WTC11 (cell line): ENCODE measurements at regions not wholly inside any gene's neighbourhood (a gene's known extent, or its start where the extent isn't known, plus 50 kb on each side); places are given as distances from the start of the nearest gene placed in this dataset.

ENCODE experiments used
- ATAC-seq: fragments of 200-7000 bp; cut with Tn5 transposase; 2 replicates; pipeline ENCODE4 v1.10.0; 2021; ENCODE audit warnings: mild to moderate bottlenecking, moderate library complexity
- CTCF ChIA-PET: fragments of 300-600 bp; sonication (Branson Sonifier 250); formaldehyde crosslinking; loops from one replicate; lab custom pipeline; 2021; ENCODE audit warnings: antibody characterized with exemption; lab: Charles Lee
- POLR2A ChIA-PET: fragments of 350-600 bp; sonication (Branson Sonifier 250); formaldehyde crosslinking; loops from one replicate; lab custom pipeline; 2021; ENCODE audit warnings: antibody characterized with exemption; lab: Charles Lee
- DNase-seq: peaks from one replicate; pipeline ENCODE4 v3.0.0; 2021; ENCODE audit warnings: low spot score
- H3K27ac Mint-ChIP-seq: 2 replicates; pipeline ENCODE4 v1.8.0; 2021; ENCODE audit warnings: mixed read lengths
- H3K27me3 Mint-ChIP-seq: 2 replicates; pipeline ENCODE4 v1.8.0; 2021; ENCODE audit warnings: low read depth, mild to moderate bottlenecking, moderate library complexity, mixed read lengths
- H3K36me3 Mint-ChIP-seq: 2 replicates; pipeline ENCODE4 v1.8.0; 2021; ENCODE audit warnings: mixed read lengths
- H3K4me1 Mint-ChIP-seq: 2 replicates; pipeline ENCODE4 v1.8.0; 2022; ENCODE audit warnings: mixed read lengths
- H3K4me3 Mint-ChIP-seq: 2 replicates; pipeline ENCODE4 v1.8.0; 2021; ENCODE audit warnings: mild to moderate bottlenecking, moderate library complexity, mixed read lengths
- H3K9me3 Mint-ChIP-seq: 2 replicates; pipeline ENCODE4 v1.8.0; 2021; ENCODE audit warnings: mixed read lengths
- ATF1 ChIP-seq: sonication (generic); formaldehyde crosslinking; IDR thresholded peaks from 2 replicates; pipeline ENCODE4 v1.8.1; 2023; ENCODE audit warnings: mild to moderate bottlenecking, moderate library complexity, missing genetic modification reagents
- CBFB ChIP-seq: sonication (generic); formaldehyde crosslinking; IDR thresholded peaks from 2 replicates; pipeline ENCODE4 v1.8.1; 2022; ENCODE audit warnings: mild to moderate bottlenecking, low read depth, missing genetic modification reagents
- CDX4 ChIP-seq: fragments of 250-450 bp; sonication (Bioruptor Pico); IDR thresholded peaks from 2 replicates; pipeline ENCODE4 v1.9.0; 2021; ENCODE audit warnings: moderate library complexity, mild to moderate bottlenecking, inconsistent platforms, borderline replicate concordance
- CTCF ChIP-seq: fragments of 200-600 bp; IDR thresholded peaks from 2 replicates; pipeline ENCODE4 v1.8.0; 2022; ENCODE audit warnings: antibody characterized with exemption
- E2F5 ChIP-seq: sonication (generic); formaldehyde crosslinking; IDR thresholded peaks from 2 replicates; pipeline ENCODE4 v1.8.1; 2022; ENCODE audit warnings: mild to moderate bottlenecking, moderate library complexity, missing genetic modification reagents
- FOXJ3 ChIP-seq: sonication (generic); formaldehyde crosslinking; IDR thresholded peaks from 2 replicates; pipeline ENCODE4 v1.9.0; 2021; ENCODE audit warnings: missing genetic modification reagents, mild to moderate bottlenecking, borderline replicate concordance
- FOXK1 ChIP-seq: sonication (generic); formaldehyde crosslinking; IDR thresholded peaks from 2 replicates; pipeline ENCODE4 v1.8.0; 2022; ENCODE audit warnings: mild to moderate bottlenecking, moderate library complexity, missing genetic modification reagents
- GTF2I ChIP-seq: fragments of 250-450 bp; sonication (Bioruptor Pico); conservative IDR thresholded peaks from 2 replicates; pipeline ENCODE4 v1.4.0; 2021; ENCODE audit warnings: mild to moderate bottlenecking
- JUN ChIP-seq: sonication (generic); formaldehyde crosslinking; IDR thresholded peaks from 2 replicates; pipeline ENCODE4 v1.8.0; 2023; ENCODE audit warnings: mild to moderate bottlenecking, missing genetic modification reagents
- KAT7 ChIP-seq: sonication (generic); formaldehyde crosslinking; IDR thresholded peaks from 2 replicates; pipeline ENCODE4 v1.8.1; 2023; ENCODE audit warnings: missing genetic modification reagents, mild to moderate bottlenecking, borderline replicate concordance
- MYBL2 ChIP-seq: sonication (generic); formaldehyde crosslinking; IDR thresholded peaks from 2 replicates; pipeline ENCODE4 v1.8.1; 2023; ENCODE audit warnings: mild to moderate bottlenecking, moderate library complexity, missing genetic modification reagents
- NFATC4 ChIP-seq: fragments of 250-450 bp; sonication (Bioruptor Pico); IDR thresholded peaks from 2 replicates; pipeline ENCODE4 v1.9.0; 2021; ENCODE audit warnings: mild to moderate bottlenecking
- NR2C2 ChIP-seq: sonication (generic); formaldehyde crosslinking; IDR thresholded peaks from 2 replicates; pipeline ENCODE4 v1.8.0; 2022; ENCODE audit warnings: mild to moderate bottlenecking, missing genetic modification reagents
- PREB ChIP-seq: sonication (generic); formaldehyde crosslinking; IDR thresholded peaks from 2 replicates; pipeline ENCODE4 v1.8.1; 2022; ENCODE audit warnings: mild to moderate bottlenecking, missing genetic modification reagents, moderate library complexity, borderline replicate concordance
- RELA ChIP-seq: sonication (generic); formaldehyde crosslinking; IDR thresholded peaks from 2 replicates; pipeline ENCODE4 v1.8.1; 2022; ENCODE audit warnings: missing genetic modification reagents, mild to moderate bottlenecking, borderline replicate concordance
- TEAD4 ChIP-seq: sonication (generic); formaldehyde crosslinking; IDR thresholded peaks from 2 replicates; pipeline ENCODE4 v1.8.0; 2022; ENCODE audit warnings: mild to moderate bottlenecking, missing genetic modification reagents
- USF2 ChIP-seq: sonication (generic); formaldehyde crosslinking; IDR thresholded peaks from 2 replicates; pipeline ENCODE4 v1.8.1; 2023; ENCODE audit warnings: mild to moderate bottlenecking, missing genetic modification reagents, moderate library complexity
- ZBTB21 ChIP-seq: sonication (generic); formaldehyde crosslinking; IDR thresholded peaks from 2 replicates; pipeline ENCODE4 v1.8.1; 2023; ENCODE audit warnings: mild to moderate bottlenecking, missing genetic modification reagents, borderline replicate concordance
- ZNF416 ChIP-seq: fragments of 250-450 bp; sonication (Bioruptor Pico); IDR thresholded peaks from 2 replicates; pipeline ENCODE4 v1.9.0; 2021; ENCODE audit warnings: mild to moderate bottlenecking, inconsistent platforms
- ZNF671 ChIP-seq: fragments of 250-450 bp; sonication (Bioruptor Pico); IDR thresholded peaks from 2 replicates; pipeline ENCODE4 v1.8.0; 2021; ENCODE audit warnings: mild to moderate bottlenecking
- TF ChIP-seq, protein P1 (sequence below): sonication (generic); formaldehyde crosslinking; IDR thresholded peaks from 2 replicates; pipeline ENCODE4 v1.8.1; 2022; ENCODE audit warnings: low read depth, mild to moderate bottlenecking, moderate library complexity, missing genetic modification reagents, borderline replicate concordance
- TF ChIP-seq, protein P2 (sequence below): sonication (generic); formaldehyde crosslinking; IDR thresholded peaks from 2 replicates; pipeline ENCODE4 v1.8.0; 2022; ENCODE audit warnings: mild to moderate bottlenecking, missing genetic modification reagents

- no peak overlapping the region for H3K4me3 Mint-ChIP-seq
- H3K36me3 Mint-ChIP-seq: no peaks in the 10 kb centered on the region
- no peaks in the 10 kb centered on the region for H3K9me3 Mint-ChIP-seq
- H3K27ac Mint-ChIP-seq: no peak overlapping the region
- no peak for ATAC-seq
- DNase-seq: no peak
- H3K27me3 Mint-ChIP-seq: peaks cover 46% of the 10 kb centered on the region
- ChIA-PET CTCF (no interaction called here), POLR2A (no interaction called here)
- peaks cover 17% of the 10 kb centered on the region for H3K4me1 Mint-ChIP-seq
- TF ChIP-seq JUN (CRISPR knock-in tag) (no peak), USF2 (CRISPR knock-in tag) (no peak), E2F5 (CRISPR knock-in tag) (no peak), NR2C2 (CRISPR knock-in tag) (no peak)
These were observed 109.4 kb upstream of the E2F8 start for GRCh38 chr11:19350160-19350559.

DNA sequence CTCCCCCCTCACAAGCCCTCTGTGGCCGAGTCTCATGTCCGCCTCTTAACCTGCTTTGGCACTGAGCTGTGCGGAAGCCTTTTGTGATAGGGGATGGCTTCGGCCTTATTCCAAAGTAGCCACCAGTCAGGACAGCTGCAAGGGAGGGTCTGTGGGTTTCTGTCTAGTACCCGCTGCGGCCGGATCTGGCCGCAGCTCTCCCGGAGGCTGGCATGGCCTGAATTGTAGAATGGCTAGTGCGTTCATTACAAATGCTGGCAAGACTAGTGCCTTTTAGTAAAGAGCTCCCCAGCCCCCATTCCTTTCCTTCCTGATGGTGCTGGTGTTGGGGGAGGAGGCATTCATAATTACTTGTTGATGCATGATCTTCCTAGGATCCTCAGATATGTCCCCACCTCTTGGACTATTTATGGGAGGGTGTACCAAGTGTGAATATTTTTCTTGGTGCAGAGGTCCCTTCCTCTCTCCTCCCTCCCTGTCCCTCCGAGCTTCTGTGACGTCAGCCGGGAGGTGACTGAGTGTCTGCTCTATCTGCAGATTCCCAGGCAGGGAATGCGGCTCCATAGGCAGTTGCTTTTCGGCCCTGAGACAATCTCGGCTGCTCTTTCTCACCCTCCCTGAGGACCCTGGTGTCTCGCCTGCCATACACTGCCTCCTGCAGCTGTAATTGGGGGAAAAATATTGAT is 108.7 kb upstream of the E2F8 start:
- Mint-ChIP-seq H3K9me3 (no peaks in the 10 kb centered on the region), H3K27ac (no peak overlapping the region), H3K27me3 (peaks cover 53% of the 10 kb centered on the region), H3K36me3 (no peaks in the 10 kb centered on the region), H3K4me1 (peaks cover 17% of the 10 kb centered on the region), H3K4me3 (no peak overlapping the region)
- no peak for TF ChIP-seq FOXK1 (CRISPR knock-in tag)
- no peak for TF ChIP-seq RELA (CRISPR knock-in tag)
- TF ChIP-seq MYBL2 (CRISPR knock-in tag): no peak
- TF ChIP-seq TEAD4: no peak
- TF ChIP-seq KAT7 (CRISPR knock-in tag): no peak
- TF ChIP-seq FOXJ3: no peak
- TF ChIP-seq CTCF: no peak
- TF ChIP-seq PREB (CRISPR knock-in tag): no peak
- no peak for TF ChIP-seq ZNF671 (CRISPR knock-in tag)
- TF ChIP-seq CDX4 (CRISPR knock-in tag): no peak
- TF ChIP-seq JUN (CRISPR knock-in tag): no peak
- TF ChIP-seq, protein P1, sequence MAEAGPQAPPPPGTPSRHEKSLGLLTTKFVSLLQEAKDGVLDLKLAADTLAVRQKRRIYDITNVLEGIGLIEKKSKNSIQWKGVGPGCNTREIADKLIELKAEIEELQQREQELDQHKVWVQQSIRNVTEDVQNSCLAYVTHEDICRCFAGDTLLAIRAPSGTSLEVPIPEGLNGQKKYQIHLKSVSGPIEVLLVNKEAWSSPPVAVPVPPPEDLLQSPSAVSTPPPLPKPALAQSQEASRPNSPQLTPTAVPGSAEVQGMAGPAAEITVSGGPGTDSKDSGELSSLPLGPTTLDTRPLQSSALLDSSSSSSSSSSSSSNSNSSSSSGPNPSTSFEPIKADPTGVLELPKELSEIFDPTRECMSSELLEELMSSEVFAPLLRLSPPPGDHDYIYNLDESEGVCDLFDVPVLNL: no peak
- TF ChIP-seq ATF1 (CRISPR knock-in tag): no peak
- POLR2A ChIA-PET: no interaction called here
- no peak for ATAC-seq
- no peak for DNase-seq
- CTCF ChIA-PET: interaction anchor here (0.6 to 1.3 kb wide), 2 partner anchors 203 to 273 kb away, joined by 3 to 4 read pairs; no protein-coding TSS in a partner anchor

- H3K4me1 Mint-ChIP-seq: peaks cover 17% of the 10 kb centered on the region
- no peak for TF ChIP-seq FOXJ3
- TF ChIP-seq, protein P2, sequence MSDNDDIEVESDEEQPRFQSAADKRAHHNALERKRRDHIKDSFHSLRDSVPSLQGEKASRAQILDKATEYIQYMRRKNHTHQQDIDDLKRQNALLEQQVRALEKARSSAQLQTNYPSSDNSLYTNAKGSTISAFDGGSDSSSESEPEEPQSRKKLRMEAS (CRISPR knock-in tag): no peak
- TF ChIP-seq CBFB: no peak
- no peak for TF ChIP-seq NFATC4
- no peak for TF ChIP-seq ZNF416 (CRISPR knock-in tag)
- no peak for TF ChIP-seq ZBTB21
- no peak for TF ChIP-seq GTF2I (CRISPR knock-in tag)
- DNase-seq (no peak), ATAC-seq (no peak)
- ChIA-PET CTCF (no interaction called here), POLR2A (no interaction called here)
- H3K27me3 Mint-ChIP-seq: peaks cover 69% of the 10 kb centered on the region
- no peaks in the 10 kb centered on the region for H3K9me3 Mint-ChIP-seq
- H3K27ac Mint-ChIP-seq: no peak overlapping the region
- H3K36me3 Mint-ChIP-seq: no peaks in the 10 kb centered on the region
- H3K4me3 Mint-ChIP-seq: no peak overlapping the region
These were observed 107.2 kb upstream of the E2F8 start for GRCh38 chr11:19347911-19348310.
